Loucy (cell line): ENCODE measurements at regions not wholly inside any gene's neighbourhood (a gene's known extent, or its start where the extent isn't known, plus 50 kb on each side); places are given as distances from the start of the nearest gene placed in this dataset.

Source experiments
- H2AFZ ChIP-seq: fragments of 200-600 bp; sonication (generic); 2 replicates; pipeline ENCODE4 v1.6.0; 2016; ENCODE audit warnings: antibody characterized with exemption, mild to moderate bottlenecking, low read length, moderate library complexity
- H3F3A ChIP-seq: fragments of 200-600 bp; 2 replicates; pipeline ENCODE4 v1.6.0; 2016; ENCODE audit warnings: antibody characterized with exemption, low read depth, mild to moderate bottlenecking
- H3K27me3 ChIP-seq: fragments of 200-600 bp; sonication (generic); 2 replicates; pipeline ENCODE4 v1.6.1; 2014; ENCODE audit warnings: low read length, mild to moderate bottlenecking; ENCODE audit not compliant: insufficient read depth, poor library complexity, severe bottlenecking
- H3K36me3 ChIP-seq: fragments of 200-600 bp; sonication (generic); 2 replicates; pipeline ENCODE4 v1.6.1; 2016; ENCODE audit warnings: low read length; ENCODE audit not compliant: insufficient read depth
- H3K4me1 ChIP-seq: fragments of 200-600 bp; sonication (generic); 2 replicates; pipeline ENCODE4 v1.5.1; 2014; ENCODE audit warnings: low read length, mild to moderate bottlenecking; ENCODE audit not compliant: insufficient read depth, poor library complexity, severe bottlenecking
- H3K4me2 ChIP-seq: fragments of 200-600 bp; sonication (generic); 2 replicates; pipeline ENCODE4 v1.6.0; 2014; ENCODE audit warnings: antibody characterized with exemption, low read length, low read depth, mild to moderate bottlenecking; ENCODE audit not compliant: poor library complexity, severe bottlenecking
- H3K4me3 ChIP-seq: fragments of 200-600 bp; sonication (generic); 2 replicates; pipeline ENCODE4 v1.5.1; 2014; ENCODE audit warnings: low read length, mild to moderate bottlenecking, mixed read lengths; ENCODE audit not compliant: poor library complexity, severe bottlenecking
- H3K79me2 ChIP-seq: fragments of 200-600 bp; sonication (generic); 2 replicates; pipeline ENCODE4 v1.6.1; 2014; ENCODE audit warnings: low read length; ENCODE audit not compliant: insufficient read depth
- H3K9ac ChIP-seq: fragments of 200-600 bp; sonication (generic); 2 replicates; pipeline ENCODE4 v1.6.0; 2014; ENCODE audit warnings: mild to moderate bottlenecking, low read depth, low read length, moderate library complexity; ENCODE audit not compliant: poor library complexity, severe bottlenecking
- H3K9me2 ChIP-seq: fragments of 200-600 bp; sonication (generic); replicated peaks from 2 replicates; pipeline ENCODE4 v1.6.1; 2016; ENCODE audit warnings: low read depth, low read length, mixed read lengths
- H3K9me3 ChIP-seq: fragments of 200-600 bp; sonication (generic); 2 replicates; pipeline ENCODE4 v1.6.1; 2014; ENCODE audit warnings: mild to moderate bottlenecking, antibody characterized with exemption, low read length, low read depth; ENCODE audit not compliant: insufficient read depth
- H4K20me1 ChIP-seq: fragments of 200-600 bp; sonication (generic); 2 replicates; pipeline ENCODE4 v1.6.0; 2014; ENCODE audit warnings: antibody characterized with exemption, low read length, mild to moderate bottlenecking; ENCODE audit not compliant: insufficient read depth, poor library complexity, severe bottlenecking
- EZH2phosphoT487 ChIP-seq: fragments of 200-600 bp; IDR thresholded peaks from 2 replicates; pipeline ENCODE4 v1.6.1; 2018; ENCODE audit warnings: antibody characterized with exemption, mild to moderate bottlenecking, moderate library complexity, borderline replicate concordance
- TF ChIP-seq, protein P1 (sequence below): fragments of 200-600 bp; sonication (generic); conservative IDR thresholded peaks from 2 replicates; pipeline ENCODE4 v1.5.1; 2014; ENCODE audit warnings: mild to moderate bottlenecking, antibody characterized with exemption, low read length

DNA sequence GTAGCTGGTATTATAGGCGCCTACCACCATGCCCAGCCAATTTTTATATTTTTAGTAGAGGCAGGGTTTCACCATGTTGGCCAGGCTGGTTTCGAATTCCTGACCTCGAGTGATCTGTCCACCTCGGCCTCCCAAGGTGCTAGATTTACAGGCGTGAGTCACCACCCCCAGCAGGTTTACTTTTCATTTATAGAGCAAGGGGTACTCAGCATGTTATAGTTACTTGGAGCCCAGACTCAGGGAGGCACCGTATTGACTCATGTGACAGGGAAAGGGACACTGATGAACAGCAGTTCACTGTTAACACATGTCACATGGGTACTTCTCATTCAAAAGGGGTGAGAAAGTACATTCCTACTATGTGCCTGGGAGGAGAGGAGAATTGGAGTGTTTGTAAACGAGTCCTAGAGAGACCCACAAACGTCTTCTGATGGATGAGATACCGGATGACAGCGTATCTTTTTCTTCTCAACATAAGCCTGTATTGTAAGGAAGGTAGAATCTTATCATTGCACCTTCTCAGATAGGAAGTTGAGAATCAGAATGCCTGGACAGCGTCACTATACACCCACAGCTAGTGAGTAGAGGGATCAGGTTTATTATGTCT is 510.0 kb downstream of the USP25 start:
- Histone ChIP-seq H3K9me3 (no peaks in the 10 kb centered on the region), H3K9me2 (no peaks in the 10 kb centered on the region), H3K36me3 (no peaks in the 10 kb centered on the region), H2AFZ (no peak overlapping the region), H3K9ac (no peak overlapping the region), H3K4me1 (no peaks in the 10 kb centered on the region), H3F3A (no peaks in the 10 kb centered on the region), H3K79me2 (no peaks in the 10 kb centered on the region), H3K4me2 (no peak overlapping the region), H3K4me3 (no peak overlapping the region), H4K20me1 (no peaks in the 10 kb centered on the region), H3K27me3 (no peaks in the 10 kb centered on the region)
- no peak for TF ChIP-seq EZH2phosphoT487
- TF ChIP-seq, protein P1, sequence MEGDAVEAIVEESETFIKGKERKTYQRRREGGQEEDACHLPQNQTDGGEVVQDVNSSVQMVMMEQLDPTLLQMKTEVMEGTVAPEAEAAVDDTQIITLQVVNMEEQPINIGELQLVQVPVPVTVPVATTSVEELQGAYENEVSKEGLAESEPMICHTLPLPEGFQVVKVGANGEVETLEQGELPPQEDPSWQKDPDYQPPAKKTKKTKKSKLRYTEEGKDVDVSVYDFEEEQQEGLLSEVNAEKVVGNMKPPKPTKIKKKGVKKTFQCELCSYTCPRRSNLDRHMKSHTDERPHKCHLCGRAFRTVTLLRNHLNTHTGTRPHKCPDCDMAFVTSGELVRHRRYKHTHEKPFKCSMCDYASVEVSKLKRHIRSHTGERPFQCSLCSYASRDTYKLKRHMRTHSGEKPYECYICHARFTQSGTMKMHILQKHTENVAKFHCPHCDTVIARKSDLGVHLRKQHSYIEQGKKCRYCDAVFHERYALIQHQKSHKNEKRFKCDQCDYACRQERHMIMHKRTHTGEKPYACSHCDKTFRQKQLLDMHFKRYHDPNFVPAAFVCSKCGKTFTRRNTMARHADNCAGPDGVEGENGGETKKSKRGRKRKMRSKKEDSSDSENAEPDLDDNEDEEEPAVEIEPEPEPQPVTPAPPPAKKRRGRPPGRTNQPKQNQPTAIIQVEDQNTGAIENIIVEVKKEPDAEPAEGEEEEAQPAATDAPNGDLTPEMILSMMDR = no peak

DNA sequence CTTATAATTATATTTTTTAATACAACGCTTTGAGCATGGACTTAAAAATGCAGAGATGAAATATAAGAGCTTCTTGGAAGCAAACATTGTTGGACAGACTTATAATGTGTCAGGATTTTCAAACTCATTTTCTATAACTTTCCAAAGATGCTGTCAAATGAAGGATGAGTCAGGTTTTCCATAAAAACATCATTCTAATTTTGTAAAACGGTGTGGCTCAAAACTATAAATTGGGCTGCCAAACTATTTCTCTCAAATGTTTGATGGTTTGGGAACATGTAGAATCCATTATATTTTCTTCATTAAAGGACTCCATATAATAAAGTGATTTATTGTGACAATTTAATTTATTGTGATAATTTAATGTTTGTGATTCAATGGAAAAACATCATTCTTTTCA is 511.2 kb downstream of the USP25 start:
- no peak overlapping the region for H2AFZ ChIP-seq
- H3K9me2 ChIP-seq = no peaks in the 10 kb centered on the region
- no peaks in the 10 kb centered on the region for H3K9me3 ChIP-seq
- H3K4me3 ChIP-seq = no peak overlapping the region
- H3F3A ChIP-seq = no peaks in the 10 kb centered on the region
- H3K4me2 ChIP-seq = no peak overlapping the region
- no peaks in the 10 kb centered on the region for H4K20me1 ChIP-seq
- TF ChIP-seq, protein P1 = no peak
- TF ChIP-seq EZH2phosphoT487 = no peak
- H3K4me1 ChIP-seq = no peaks in the 10 kb centered on the region
- H3K27me3 ChIP-seq = no peaks in the 10 kb centered on the region
- H3K79me2 ChIP-seq = no peaks in the 10 kb centered on the region
- no peak overlapping the region for H3K9ac ChIP-seq
- H3K36me3 ChIP-seq = no peaks in the 10 kb centered on the region

DNA sequence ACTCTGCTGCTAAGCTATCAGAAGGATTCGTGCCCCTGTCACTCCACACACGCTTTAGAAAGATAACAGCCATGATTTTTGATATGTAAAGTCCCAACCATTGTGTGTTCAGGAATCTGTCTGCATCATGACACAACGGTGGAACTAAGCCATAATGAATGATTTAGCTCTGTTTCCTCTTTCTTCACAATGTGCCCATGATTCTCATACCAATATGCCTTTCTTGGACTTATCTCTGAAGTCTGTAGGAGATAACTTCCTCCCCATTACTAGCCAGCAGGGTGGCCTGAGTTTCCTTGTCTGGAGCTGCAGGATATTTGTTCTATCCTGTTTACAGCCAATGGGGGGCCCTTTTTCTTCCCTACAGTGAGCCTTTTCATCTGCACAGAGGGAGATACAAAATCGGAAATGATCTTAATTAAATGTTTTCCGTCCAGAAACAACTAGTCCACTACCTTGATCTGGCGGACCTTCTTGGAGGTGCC is 511.7 kb downstream of the USP25 start:
- Histone ChIP-seq H3K27me3 (no peaks in the 10 kb centered on the region), H3K4me3 (no peak overlapping the region), H3K4me1 (no peaks in the 10 kb centered on the region), H3K36me3 (no peaks in the 10 kb centered on the region), H3K9me2 (no peaks in the 10 kb centered on the region), H4K20me1 (no peaks in the 10 kb centered on the region), H3K79me2 (no peaks in the 10 kb centered on the region), H3K4me2 (no peak overlapping the region), H3F3A (no peaks in the 10 kb centered on the region), H3K9ac (no peak overlapping the region), H2AFZ (no peak overlapping the region), H3K9me3 (no peaks in the 10 kb centered on the region)
- TF ChIP-seq, protein P1 = no peak
- no peak for TF ChIP-seq EZH2phosphoT487
